OCI-LY7 (cell line): ENCODE measurements at regions not wholly inside any gene's neighbourhood (a gene's known extent, or its start where the extent isn't known, plus 50 kb on each side); places are given as distances from the start of the nearest gene placed in this dataset.

Experiments used
- EZH2phosphoT487 ChIP-seq: fragments of 200-600 bp; sonication (generic); IDR thresholded peaks from 2 replicates; pipeline ENCODE4 v1.6.1; 2018; ENCODE audit warnings: low read depth, borderline replicate concordance, mild to moderate bottlenecking, mixed run types, antibody characterized with exemption, low read length, moderate library complexity, mixed read lengths
- TF ChIP-seq, protein P1 (sequence below): fragments of 200-600 bp; sonication (generic); conservative IDR thresholded peaks from 2 replicates; pipeline ENCODE4 v1.5.1; 2014; ENCODE audit warnings: mild to moderate bottlenecking, antibody characterized with exemption, low read length, moderate library complexity, mixed read lengths

DNA sequence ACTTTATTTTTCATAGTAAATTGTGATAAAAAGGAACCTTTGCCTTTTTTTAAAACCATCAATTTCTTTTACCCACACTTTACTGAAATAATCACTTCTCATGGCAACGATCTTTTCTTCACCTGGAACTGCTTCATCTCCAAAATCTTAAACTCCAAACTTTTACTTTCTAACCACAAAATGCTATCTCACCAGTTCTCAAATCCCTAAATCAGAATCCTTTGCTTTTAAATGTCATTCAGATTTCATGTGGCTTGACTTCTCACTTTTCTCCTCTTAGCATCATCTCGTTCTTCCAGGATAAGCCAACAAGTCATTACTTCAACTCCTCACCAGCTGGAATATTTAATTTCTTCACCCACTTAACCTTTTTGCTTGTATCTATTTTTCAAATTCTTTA lies 284.3 kb upstream of the RASGEF1B start:
- TF ChIP-seq EZH2phosphoT487: no peak
- TF ChIP-seq, protein P1, sequence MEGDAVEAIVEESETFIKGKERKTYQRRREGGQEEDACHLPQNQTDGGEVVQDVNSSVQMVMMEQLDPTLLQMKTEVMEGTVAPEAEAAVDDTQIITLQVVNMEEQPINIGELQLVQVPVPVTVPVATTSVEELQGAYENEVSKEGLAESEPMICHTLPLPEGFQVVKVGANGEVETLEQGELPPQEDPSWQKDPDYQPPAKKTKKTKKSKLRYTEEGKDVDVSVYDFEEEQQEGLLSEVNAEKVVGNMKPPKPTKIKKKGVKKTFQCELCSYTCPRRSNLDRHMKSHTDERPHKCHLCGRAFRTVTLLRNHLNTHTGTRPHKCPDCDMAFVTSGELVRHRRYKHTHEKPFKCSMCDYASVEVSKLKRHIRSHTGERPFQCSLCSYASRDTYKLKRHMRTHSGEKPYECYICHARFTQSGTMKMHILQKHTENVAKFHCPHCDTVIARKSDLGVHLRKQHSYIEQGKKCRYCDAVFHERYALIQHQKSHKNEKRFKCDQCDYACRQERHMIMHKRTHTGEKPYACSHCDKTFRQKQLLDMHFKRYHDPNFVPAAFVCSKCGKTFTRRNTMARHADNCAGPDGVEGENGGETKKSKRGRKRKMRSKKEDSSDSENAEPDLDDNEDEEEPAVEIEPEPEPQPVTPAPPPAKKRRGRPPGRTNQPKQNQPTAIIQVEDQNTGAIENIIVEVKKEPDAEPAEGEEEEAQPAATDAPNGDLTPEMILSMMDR: no peak
